ENCODE measurements at regions not wholly inside any gene's neighbourhood (a gene's known extent, or its start where the extent isn't known, plus 50 kb on each side); places are given as distances from the start of the nearest gene placed in this dataset.

DNA sequence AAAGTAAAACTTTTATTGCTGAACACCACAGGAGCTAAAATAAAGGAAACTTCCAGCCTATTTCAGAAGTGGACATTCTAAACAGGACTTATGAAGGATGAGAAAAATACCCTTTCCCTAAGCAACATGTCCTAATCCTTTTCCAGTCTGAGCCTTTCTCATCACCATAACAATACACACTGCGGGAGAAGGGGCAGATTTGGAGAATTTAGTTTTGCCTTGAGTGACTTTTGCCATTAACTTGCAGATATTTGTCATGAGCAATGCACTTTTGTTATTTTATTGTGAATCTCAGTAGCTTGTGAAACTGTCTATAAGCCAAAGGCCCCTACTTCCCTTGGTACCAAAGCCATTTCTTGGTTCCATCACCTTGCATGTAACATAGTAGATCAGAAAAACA, 53.0 kb upstream of the OLIG3 start:
- TF ChIP-seq CTCF (IDR thresholded peaks at IDR 0.05) (no peak), EZH2 (IDR thresholded peaks at IDR 0.05) (no peak), EZH2phosphoT487 (IDR thresholded peaks at IDR 0.05) (no peak)

All from neural progenitor cell (in vitro differentiated cells).